SK-N-SH treated with all-trans-retinoic acid at 6 μM for 48 hours (cell line): ENCODE measurements at regions not wholly inside any gene's neighbourhood (a gene's known extent, or its start where the extent isn't known, plus 50 kb on each side); places are given as distances from the start of the nearest gene placed in this dataset.

ENCODE experiments used
- ATAC-seq: fragments of 200-7000 bp; cut with Tn5 transposase; 3 replicates; pipeline ENCODE4 v1.9.1; 2020; ENCODE audit warnings: mild to moderate bottlenecking, moderate library complexity
- ARNTL ChIP-seq: fragments of 450-650 bp; formaldehyde crosslinking; IDR thresholded peaks from 2 replicates; pipeline ENCODE4 v1.5.0; 2020; ENCODE audit warnings: low read depth, mild to moderate bottlenecking, moderate library complexity, borderline replicate concordance
- BACH2 ChIP-seq: fragments of 250-450 bp; sonication (Bioruptor Pico); IDR thresholded peaks from 2 replicates; pipeline ENCODE4 v1.9.0; 2021; ENCODE audit warnings: mild to moderate bottlenecking, borderline replicate concordance
- CSDC2 ChIP-seq: fragments of 250-450 bp; sonication (Bioruptor Pico); IDR thresholded peaks from 2 replicates; pipeline ENCODE4 v1.5.0; 2020; ENCODE audit warnings: mild to moderate bottlenecking, moderate library complexity
- CSRNP3 ChIP-seq: fragments of 250-450 bp; sonication (Bioruptor Pico); IDR thresholded peaks from 2 replicates; pipeline ENCODE4 v1.5.1; 2021; ENCODE audit warnings: mild to moderate bottlenecking, moderate library complexity
- ESRRG ChIP-seq: fragments of 250-450 bp; sonication (Bioruptor Pico); IDR thresholded peaks from 2 replicates; pipeline ENCODE4 v1.6.1; 2021; ENCODE audit warnings: mild to moderate bottlenecking
- GLIS3 ChIP-seq: fragments of 250-450 bp; sonication (Bioruptor Pico); IDR thresholded peaks from 2 replicates; pipeline ENCODE4 v1.5.0; 2020; ENCODE audit warnings: mild to moderate bottlenecking, moderate library complexity
- ISL1 ChIP-seq: fragments of 250-450 bp; sonication (Bioruptor Pico); IDR thresholded peaks from 2 replicates; pipeline ENCODE4 v2.1.2; 2022; ENCODE audit warnings: mild to moderate bottlenecking, moderate library complexity
- OSR1 ChIP-seq: fragments of 250-450 bp; sonication (Bioruptor Pico); IDR thresholded peaks from 2 replicates; pipeline ENCODE4 v1.8.0; 2022; ENCODE audit warnings: moderate library complexity, mild to moderate bottlenecking, inconsistent platforms
- POU6F1 ChIP-seq: fragments of 250-450 bp; sonication (Bioruptor Pico); IDR thresholded peaks from 2 replicates; pipeline ENCODE4 v1.8.0; 2021; ENCODE audit warnings: low read depth, mild to moderate bottlenecking, moderate library complexity, borderline replicate concordance
- PPARA ChIP-seq: fragments of 250-450 bp; sonication (Bioruptor Pico); IDR thresholded peaks from 2 replicates; pipeline ENCODE4 v1.5.0; 2020; ENCODE audit warnings: mild to moderate bottlenecking, borderline replicate concordance
- SNAI2 ChIP-seq: fragments of 250-450 bp; sonication (Bioruptor Pico); IDR thresholded peaks from 2 replicates; pipeline ENCODE4 v1.5.0; 2020; ENCODE audit warnings: mild to moderate bottlenecking, moderate library complexity
- TCF4 ChIP-seq: fragments of 250-450 bp; sonication (Bioruptor Pico); IDR thresholded peaks from 2 replicates; pipeline ENCODE4 v1.8.0; 2021; ENCODE audit warnings: mild to moderate bottlenecking, moderate library complexity, borderline replicate concordance
- TOX ChIP-seq: fragments of 250-450 bp; sonication (Bioruptor Pico); IDR thresholded peaks from 2 replicates; pipeline ENCODE4 v1.8.0; 2021; ENCODE audit warnings: mild to moderate bottlenecking, moderate library complexity, borderline replicate concordance
- ZC3H10 ChIP-seq: fragments of 250-450 bp; sonication (Bioruptor Pico); IDR thresholded peaks from 2 replicates; pipeline ENCODE4 v1.5.1; 2021; ENCODE audit warnings: mild to moderate bottlenecking, moderate library complexity
- ZFP3 ChIP-seq: fragments of 250-450 bp; sonication (Bioruptor Pico); IDR thresholded peaks from 2 replicates; pipeline ENCODE4 v1.5.0; 2020; ENCODE audit warnings: mild to moderate bottlenecking, moderate library complexity
- ZFP30 ChIP-seq: fragments of 450-650 bp; formaldehyde crosslinking; IDR thresholded peaks from 2 replicates; pipeline ENCODE4 v1.5.0; 2022; ENCODE audit warnings: mild to moderate bottlenecking, moderate library complexity
- ZNF565 ChIP-seq: fragments of 450-650 bp; formaldehyde crosslinking; conservative IDR thresholded peaks from 2 replicates; pipeline ENCODE4 v1.5.0; 2020; ENCODE audit warnings: low read depth, mild to moderate bottlenecking, moderate library complexity
- ZNF70 ChIP-seq: fragments of 450-650 bp; formaldehyde crosslinking; IDR thresholded peaks from 2 replicates; pipeline ENCODE4 v1.5.0; 2020; ENCODE audit warnings: mild to moderate bottlenecking, moderate library complexity
- ZNF8 ChIP-seq: fragments of 450-650 bp; formaldehyde crosslinking; IDR thresholded peaks from 2 replicates; pipeline ENCODE4 v1.5.0; 2020; ENCODE audit warnings: mild to moderate bottlenecking, moderate library complexity
- TF ChIP-seq, protein P1 (sequence below): fragments of 250-450 bp; sonication (Bioruptor Pico); IDR thresholded peaks from 2 replicates; pipeline ENCODE4 v1.8.0; 2020; ENCODE audit warnings: mild to moderate bottlenecking, moderate library complexity, borderline replicate concordance
- TF ChIP-seq, protein P2 (sequence below): fragments of 250-450 bp; sonication (Bioruptor Pico); IDR thresholded peaks from 2 replicates; pipeline ENCODE4 v1.5.0; 2020; ENCODE audit warnings: mild to moderate bottlenecking, moderate library complexity
- TF ChIP-seq, protein P3 (sequence below): fragments of 250-450 bp; sonication (Bioruptor Pico); IDR thresholded peaks from 2 replicates; pipeline ENCODE4 v1.5.1; 2020; ENCODE audit warnings: low read depth, mild to moderate bottlenecking, moderate library complexity

DNA sequence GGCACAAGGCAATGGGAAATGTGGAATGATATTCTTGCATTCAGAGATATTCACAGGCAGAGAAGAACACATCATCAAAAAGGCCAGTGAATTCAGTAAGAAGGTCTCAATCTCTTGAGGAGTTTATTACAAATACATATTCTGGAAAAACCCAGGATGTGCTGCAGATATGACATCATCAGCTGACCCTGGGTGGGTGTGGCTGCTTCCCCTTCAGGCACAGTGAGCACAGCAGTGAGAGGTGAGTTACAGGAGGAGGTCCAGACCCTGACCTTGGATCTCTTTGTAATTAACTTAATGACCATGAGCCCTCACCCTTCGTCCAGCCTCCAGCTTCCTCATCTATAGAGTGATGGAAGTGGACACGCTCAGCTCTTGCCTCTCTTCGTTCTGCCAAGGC is 147.5 kb upstream of the SYNDIG1 start:
- no peak for ATAC-seq
- no peak for TF ChIP-seq TCF4 (CRISPR knock-in tag)
- TF ChIP-seq, all 23 proteins: peak for 0

- TF ChIP-seq ZNF70 (CRISPR knock-in tag) (no peak), TOX (CRISPR knock-in tag) (no peak), TCF4 (CRISPR knock-in tag) (no peak), GLIS3 (CRISPR knock-in tag) (no peak), POU6F1 (CRISPR knock-in tag) (no peak), ZNF565 (CRISPR knock-in tag) (no peak), ESRRG (CRISPR knock-in tag) (no peak), ARNTL (CRISPR knock-in tag) (no peak), ZFP3 (CRISPR knock-in tag) (no peak), CSDC2 (CRISPR knock-in tag) (no peak), ZNF8 (CRISPR knock-in tag) (no peak), SNAI2 (no peak), OSR1 (no peak), BACH2 (CRISPR knock-in tag) (no peak), ZFP30 (CRISPR knock-in tag) (no peak), PPARA (CRISPR knock-in tag) (no peak), ISL1 (CRISPR knock-in tag) (no peak)
- TF ChIP-seq, protein P1, sequence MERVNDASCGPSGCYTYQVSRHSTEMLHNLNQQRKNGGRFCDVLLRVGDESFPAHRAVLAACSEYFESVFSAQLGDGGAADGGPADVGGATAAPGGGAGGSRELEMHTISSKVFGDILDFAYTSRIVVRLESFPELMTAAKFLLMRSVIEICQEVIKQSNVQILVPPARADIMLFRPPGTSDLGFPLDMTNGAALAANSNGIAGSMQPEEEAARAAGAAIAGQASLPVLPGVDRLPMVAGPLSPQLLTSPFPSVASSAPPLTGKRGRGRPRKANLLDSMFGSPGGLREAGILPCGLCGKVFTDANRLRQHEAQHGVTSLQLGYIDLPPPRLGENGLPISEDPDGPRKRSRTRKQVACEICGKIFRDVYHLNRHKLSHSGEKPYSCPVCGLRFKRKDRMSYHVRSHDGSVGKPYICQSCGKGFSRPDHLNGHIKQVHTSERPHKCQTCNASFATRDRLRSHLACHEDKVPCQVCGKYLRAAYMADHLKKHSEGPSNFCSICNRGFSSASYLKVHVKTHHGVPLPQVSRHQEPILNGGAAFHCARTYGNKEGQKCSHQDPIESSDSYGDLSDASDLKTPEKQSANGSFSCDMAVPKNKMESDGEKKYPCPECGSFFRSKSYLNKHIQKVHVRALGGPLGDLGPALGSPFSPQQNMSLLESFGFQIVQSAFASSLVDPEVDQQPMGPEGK (CRISPR knock-in tag): no peak
- TF ChIP-seq, protein P2, sequence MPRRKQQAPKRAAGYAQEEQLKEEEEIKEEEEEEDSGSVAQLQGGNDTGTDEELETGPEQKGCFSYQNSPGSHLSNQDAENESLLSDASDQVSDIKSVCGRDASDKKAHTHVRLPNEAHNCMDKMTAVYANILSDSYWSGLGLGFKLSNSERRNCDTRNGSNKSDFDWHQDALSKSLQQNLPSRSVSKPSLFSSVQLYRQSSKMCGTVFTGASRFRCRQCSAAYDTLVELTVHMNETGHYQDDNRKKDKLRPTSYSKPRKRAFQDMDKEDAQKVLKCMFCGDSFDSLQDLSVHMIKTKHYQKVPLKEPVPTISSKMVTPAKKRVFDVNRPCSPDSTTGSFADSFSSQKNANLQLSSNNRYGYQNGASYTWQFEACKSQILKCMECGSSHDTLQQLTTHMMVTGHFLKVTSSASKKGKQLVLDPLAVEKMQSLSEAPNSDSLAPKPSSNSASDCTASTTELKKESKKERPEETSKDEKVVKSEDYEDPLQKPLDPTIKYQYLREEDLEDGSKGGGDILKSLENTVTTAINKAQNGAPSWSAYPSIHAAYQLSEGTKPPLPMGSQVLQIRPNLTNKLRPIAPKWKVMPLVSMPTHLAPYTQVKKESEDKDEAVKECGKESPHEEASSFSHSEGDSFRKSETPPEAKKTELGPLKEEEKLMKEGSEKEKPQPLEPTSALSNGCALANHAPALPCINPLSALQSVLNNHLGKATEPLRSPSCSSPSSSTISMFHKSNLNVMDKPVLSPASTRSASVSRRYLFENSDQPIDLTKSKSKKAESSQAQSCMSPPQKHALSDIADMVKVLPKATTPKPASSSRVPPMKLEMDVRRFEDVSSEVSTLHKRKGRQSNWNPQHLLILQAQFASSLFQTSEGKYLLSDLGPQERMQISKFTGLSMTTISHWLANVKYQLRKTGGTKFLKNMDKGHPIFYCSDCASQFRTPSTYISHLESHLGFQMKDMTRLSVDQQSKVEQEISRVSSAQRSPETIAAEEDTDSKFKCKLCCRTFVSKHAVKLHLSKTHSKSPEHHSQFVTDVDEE (CRISPR knock-in tag): no peak
- no peak for ATAC-seq
These were observed 150.7 kb upstream of the SYNDIG1 start for GRCh38 chr20:24318569-24319352.

- TF ChIP-seq ARNTL (CRISPR knock-in tag) (no peak), ZC3H10 (CRISPR knock-in tag) (no peak), ZFP3 (CRISPR knock-in tag) (no peak), CSRNP3 (CRISPR knock-in tag) (no peak), BACH2 (CRISPR knock-in tag) (no peak), ESRRG (CRISPR knock-in tag) (no peak), CSDC2 (CRISPR knock-in tag) (no peak), ISL1 (CRISPR knock-in tag) (no peak), GLIS3 (CRISPR knock-in tag) (no peak), ZNF565 (CRISPR knock-in tag) (no peak), OSR1 (no peak)
- TF ChIP-seq, protein P3, sequence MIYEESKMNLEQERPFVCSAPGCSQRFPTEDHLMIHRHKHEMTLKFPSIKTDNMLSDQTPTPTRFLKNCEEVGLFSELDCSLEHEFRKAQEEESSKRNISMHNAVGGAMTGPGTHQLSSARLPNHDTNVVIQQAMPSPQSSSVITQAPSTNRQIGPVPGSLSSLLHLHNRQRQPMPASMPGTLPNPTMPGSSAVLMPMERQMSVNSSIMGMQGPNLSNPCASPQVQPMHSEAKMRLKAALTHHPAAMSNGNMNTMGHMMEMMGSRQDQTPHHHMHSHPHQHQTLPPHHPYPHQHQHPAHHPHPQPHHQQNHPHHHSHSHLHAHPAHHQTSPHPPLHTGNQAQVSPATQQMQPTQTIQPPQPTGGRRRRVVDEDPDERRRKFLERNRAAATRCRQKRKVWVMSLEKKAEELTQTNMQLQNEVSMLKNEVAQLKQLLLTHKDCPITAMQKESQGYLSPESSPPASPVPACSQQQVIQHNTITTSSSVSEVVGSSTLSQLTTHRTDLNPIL: no peak
- TF ChIP-seq, protein P2 (CRISPR knock-in tag): no peak
- ATAC-seq: no peak
These were observed 152.2 kb upstream of the SYNDIG1 start for GRCh38 chr20:24317224-24317623.
